Fibroblast of skin of scalp (primary cell): ENCODE measurements at regions not wholly inside any gene's neighbourhood (a gene's known extent, or its start where the extent isn't known, plus 50 kb on each side); places are given as distances from the start of the nearest gene placed in this dataset.
A peak's percentile ranks its signal among the peaks of the same experiment; 100 is the strongest.

Experiments
- DNase-seq: peaks from one replicate; pipeline ENCODE4 v3.0.0-alpha.2; 2013

GRCh38 chr3:187931770-187932278 is 186.6 kb upstream of the BCL6 start:
- no peak for DNase-seq

GRCh38 chr3:187932530-187932929 is 187.3 kb upstream of the BCL6 start:
- no peak for DNase-seq

- DNase-seq, result no peak
These were observed 190.4 kb upstream of the BCL6 start for GRCh38 chr3:187935623-187936156.

GRCh38 chr3:187936676-187937075 is 191.4 kb upstream of the BCL6 start:
- DNase-seq, result no peak

GRCh38 chr3:187939891-187940290 is 194.6 kb upstream of the BCL6 start:
- no peak for DNase-seq

GRCh38 chr3:187941135-187941847 is 196.0 kb upstream of the BCL6 start:
- DNase-seq, result no peak

- DNase-seq, result no peak
These were observed 196.6 kb upstream of the BCL6 start for GRCh38 chr3:187941848-187942194.

- no peak for DNase-seq
These were observed 197.5 kb upstream of the BCL6 start for GRCh38 chr3:187942658-187943241.

- DNase-seq, result peak; percentile 22
These were observed 198.6 kb upstream of the BCL6 start for GRCh38 chr3:187943677-187944389.

GRCh38 chr3:187944390-187945179 is 199.3 kb upstream of the BCL6 start:
- no peak for DNase-seq

- no peak for DNase-seq
These were observed 200.1 kb upstream of the BCL6 start for GRCh38 chr3:187945374-187945773.

- DNase-seq, result peak; percentile 65
These were observed 201.0 kb upstream of the BCL6 start for GRCh38 chr3:187946163-187946691.

- no peak for DNase-seq
These were observed 201.7 kb upstream of the BCL6 start for GRCh38 chr3:187946981-187947380.

GRCh38 chr3:187947927-187948682 is 202.8 kb upstream of the BCL6 start:
- no peak for DNase-seq

- no peak for DNase-seq
These were observed 204.0 kb upstream of the BCL6 start for GRCh38 chr3:187949093-187949820.

- DNase-seq, result no peak
These were observed 203.3 kb upstream of the LPP start for GRCh38 chr3:187950671-187951070.

- DNase-seq, result no peak
These were observed 202.3 kb upstream of the LPP start for GRCh38 chr3:187951452-187952190.

- no peak for DNase-seq
These were observed 201.1 kb upstream of the LPP start for GRCh38 chr3:187952849-187953248.

GRCh38 chr3:187954516-187954872 is 199.5 kb upstream of the LPP start:
- no peak for DNase-seq

- DNase-seq, result peak; percentile 34
These were observed 198.9 kb upstream of the LPP start for GRCh38 chr3:187954873-187955586.
